HFF-Myc (cell line): ENCODE measurements at regions not wholly inside any gene's neighbourhood (a gene's known extent, or its start where the extent isn't known, plus 50 kb on each side); places are given as distances from the start of the nearest gene placed in this dataset.

Source experiments
- DNase-seq: peaks from one replicate; pipeline ENCODE4 v3.0.0-alpha.2; 2011; ENCODE audit warnings: low read depth; ENCODE audit errors: extremely low read depth
- H3K4me3 ChIP-seq: replicated peaks from 2 replicates; pipeline ENCODE4 v1.5.1; 2011; ENCODE audit warnings: low read depth, mild to moderate bottlenecking, control low read depth, low read length
- CTCF ChIP-seq: IDR thresholded peaks from 2 replicates; pipeline ENCODE4 v1.5.1; 2012; ENCODE audit warnings: mild to moderate bottlenecking, low read depth, low read length, control low read depth; ENCODE audit errors: missing control alignments

- no peak for TF ChIP-seq CTCF
- no peak overlapping the region for H3K4me3 ChIP-seq
- DNase-seq, result no peak
Measured at GRCh38 chr5:157913575-157913974, 54.6 kb upstream of the CLINT1 start.

DNA sequence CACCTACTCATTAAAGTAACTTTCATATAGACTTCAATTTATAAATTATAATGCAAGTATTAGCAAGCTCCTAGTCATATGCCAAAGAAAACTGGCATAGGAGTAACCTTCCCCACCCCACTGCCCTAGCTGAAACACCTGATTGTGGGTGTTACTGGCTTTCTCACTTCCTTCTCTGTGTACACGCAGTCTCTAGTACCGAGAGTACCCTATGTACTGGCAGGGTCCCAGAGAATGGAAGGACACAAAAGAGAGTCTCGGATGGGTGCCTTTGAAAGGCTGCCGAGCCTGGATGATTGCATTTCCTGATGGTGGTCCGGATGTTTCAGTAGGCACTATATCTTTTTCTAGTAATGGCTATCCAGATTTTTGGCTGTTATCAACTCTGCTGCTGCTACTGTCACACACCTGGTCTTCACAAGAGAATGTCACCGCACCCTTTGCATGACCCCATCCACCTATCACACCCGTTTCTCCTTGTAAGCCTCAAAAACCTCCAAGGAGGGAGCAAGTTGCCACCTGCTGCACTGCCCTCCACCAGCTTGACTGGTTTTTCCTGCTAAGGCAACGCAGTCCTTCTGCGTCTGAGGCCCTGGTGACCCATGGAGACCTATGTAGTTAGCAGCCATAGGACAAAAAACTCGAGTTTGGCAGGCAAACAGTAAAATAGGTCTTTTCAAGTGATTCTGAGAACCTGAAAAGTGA, 53.8 kb upstream of the CLINT1 start:
- H3K4me3 ChIP-seq, result no peak overlapping the region
- TF ChIP-seq CTCF, result no peak

DNA sequence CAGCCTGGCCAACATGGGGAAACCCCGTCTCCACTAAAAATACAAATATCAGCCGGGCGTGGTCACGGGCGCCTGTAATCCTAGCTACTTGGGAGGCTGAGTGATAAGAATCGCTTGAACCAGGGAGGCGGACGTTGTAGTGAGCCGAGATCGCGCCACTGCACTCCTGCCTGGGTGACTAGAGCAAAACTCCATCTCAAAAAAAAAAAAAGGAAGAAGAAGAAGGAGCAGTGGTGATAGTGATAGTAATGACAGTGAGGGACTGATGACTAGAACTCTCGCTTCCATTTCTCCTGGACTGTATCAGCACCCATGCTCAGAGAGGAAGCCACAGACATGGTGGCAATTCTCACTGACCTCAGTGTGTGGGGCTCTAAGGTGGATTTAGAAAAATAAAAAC, 52.6 kb upstream of the CLINT1 start:
- no peak for DNase-seq
- H3K4me3 ChIP-seq, result no peak overlapping the region
- TF ChIP-seq CTCF, result no peak

More for the DNA sequence above, 53.8 kb upstream of the CLINT1 start:
- no peak for DNase-seq
